Ishikawa (cell line): ENCODE measurements at regions not wholly inside any gene's neighbourhood (a gene's known extent, or its start where the extent isn't known, plus 50 kb on each side); places are given as distances from the start of the nearest gene placed in this dataset.

ENCODE experiments used
- CEBPB ChIP-seq: IDR thresholded peaks from 2 replicates; pipeline ENCODE4 v1.6.1; 2012
- CREB1 ChIP-seq: IDR thresholded peaks from 2 replicates; pipeline ENCODE4 v1.6.1; 2012; ENCODE audit warnings: low read depth
- FOXM1 ChIP-seq: IDR thresholded peaks from 2 replicates; pipeline ENCODE4 v1.6.1; 2012; ENCODE audit warnings: low read depth, borderline replicate concordance
- MAX ChIP-seq: IDR thresholded peaks from 2 replicates; pipeline ENCODE4 v1.6.1; 2012
- RAD21 ChIP-seq: IDR thresholded peaks from 2 replicates; pipeline ENCODE4 v1.6.1; 2012; ENCODE audit warnings: low read depth
- REST ChIP-seq: IDR thresholded peaks from 2 replicates; pipeline ENCODE4 v1.6.1; 2012; ENCODE audit warnings: low read depth, mild to moderate bottlenecking
- TAF1 ChIP-seq: IDR thresholded peaks from 2 replicates; pipeline ENCODE4 v1.6.1; 2012; ENCODE audit warnings: low read depth, mild to moderate bottlenecking
- TCF12 ChIP-seq: IDR thresholded peaks from 2 replicates; pipeline ENCODE4 v1.6.1; 2012; ENCODE audit warnings: low read depth
- TEAD4 ChIP-seq: IDR thresholded peaks from 2 replicates; pipeline ENCODE4 v1.6.1; 2012
- USF1 ChIP-seq: IDR thresholded peaks from 2 replicates; pipeline ENCODE4 v1.6.1; 2012
- YY1 ChIP-seq: IDR thresholded peaks from 2 replicates; pipeline ENCODE4 v1.6.1; 2012; ENCODE audit warnings: low read depth
- ZBTB7A ChIP-seq: IDR thresholded peaks from 2 replicates; pipeline ENCODE4 v1.6.1; 2012; ENCODE audit warnings: low read depth

GRCh38 chr6:77326711-77327110 is 136.6 kb downstream of the HTR1B start:
- TF ChIP-seq YY1, result no peak
- TF ChIP-seq TAF1, result no peak
- TF ChIP-seq FOXM1, result no peak
- no peak for TF ChIP-seq USF1
- no peak for TF ChIP-seq RAD21
- TF ChIP-seq REST, result no peak
- TF ChIP-seq MAX, result no peak
- no peak for TF ChIP-seq CEBPB
- TF ChIP-seq ZBTB7A, result no peak
- TF ChIP-seq CREB1, result no peak
- TF ChIP-seq TEAD4, result no peak
- no peak for TF ChIP-seq TCF12
